Mammary epithelial cell (primary cell): ENCODE measurements at regions not wholly inside any gene's neighbourhood (a gene's known extent, or its start where the extent isn't known, plus 50 kb on each side); places are given as distances from the start of the nearest gene placed in this dataset.

ENCODE experiments used
- EZH2 ChIP-seq: IDR thresholded peaks from 2 replicates; pipeline ENCODE4 v1.6.1; 2012; ENCODE audit warnings: low read length, inconsistent platforms, borderline replicate concordance
- TF ChIP-seq, protein P1 (sequence below), 2 donors: IDR thresholded peaks in 1 of 2; conservative IDR thresholded peaks in 1 of 2; 2 replicates each; pipeline ENCODE4 v1.5.1; 2011 to 2012; ENCODE audit warnings: inconsistent platforms in 2 of 2, low read length in 2 of 2, mild to moderate bottlenecking in 2 of 2, control low read depth in 1 of 2, low read depth in 1 of 2; ENCODE audit not compliant: insufficient read depth in 1 of 2; ENCODE audit errors: extremely low read depth in 1 of 2

DNA sequence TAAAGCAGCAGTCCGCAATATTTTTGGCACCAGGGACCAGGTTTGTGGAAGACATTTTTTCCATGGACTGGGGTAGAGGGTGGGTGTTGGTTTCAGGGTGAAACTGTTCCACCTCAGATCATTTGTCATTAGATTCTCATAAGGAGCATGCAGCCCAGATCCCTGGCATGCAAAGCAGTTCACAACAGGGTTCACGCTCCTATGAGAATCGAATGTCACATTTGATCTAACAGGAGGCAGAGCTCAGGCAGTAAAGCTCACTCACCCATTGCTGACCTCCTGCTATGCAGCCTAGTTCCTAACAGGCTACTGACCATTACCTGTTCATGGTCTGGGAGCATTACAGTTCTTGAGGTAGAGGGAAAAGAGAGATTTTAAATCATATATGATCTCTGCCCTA lies 241.5 kb upstream of the COX7C start:
- TF ChIP-seq, protein P1, sequence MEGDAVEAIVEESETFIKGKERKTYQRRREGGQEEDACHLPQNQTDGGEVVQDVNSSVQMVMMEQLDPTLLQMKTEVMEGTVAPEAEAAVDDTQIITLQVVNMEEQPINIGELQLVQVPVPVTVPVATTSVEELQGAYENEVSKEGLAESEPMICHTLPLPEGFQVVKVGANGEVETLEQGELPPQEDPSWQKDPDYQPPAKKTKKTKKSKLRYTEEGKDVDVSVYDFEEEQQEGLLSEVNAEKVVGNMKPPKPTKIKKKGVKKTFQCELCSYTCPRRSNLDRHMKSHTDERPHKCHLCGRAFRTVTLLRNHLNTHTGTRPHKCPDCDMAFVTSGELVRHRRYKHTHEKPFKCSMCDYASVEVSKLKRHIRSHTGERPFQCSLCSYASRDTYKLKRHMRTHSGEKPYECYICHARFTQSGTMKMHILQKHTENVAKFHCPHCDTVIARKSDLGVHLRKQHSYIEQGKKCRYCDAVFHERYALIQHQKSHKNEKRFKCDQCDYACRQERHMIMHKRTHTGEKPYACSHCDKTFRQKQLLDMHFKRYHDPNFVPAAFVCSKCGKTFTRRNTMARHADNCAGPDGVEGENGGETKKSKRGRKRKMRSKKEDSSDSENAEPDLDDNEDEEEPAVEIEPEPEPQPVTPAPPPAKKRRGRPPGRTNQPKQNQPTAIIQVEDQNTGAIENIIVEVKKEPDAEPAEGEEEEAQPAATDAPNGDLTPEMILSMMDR (conservative IDR thresholded peaks at IDR 0.05 in 1 of 2, IDR thresholded peaks at IDR 0.05 in 1 of 2; ENCODE audit: extremely low read depth in 1 of 2, insufficient read depth in 1 of 2, low read depth in 1 of 2, low read length in 2 of 2): no peak
- TF ChIP-seq EZH2: no peak
